22Rv1 (cell line): ENCODE measurements at regions not wholly inside any gene's neighbourhood (a gene's known extent, or its start where the extent isn't known, plus 50 kb on each side); places are given as distances from the start of the nearest gene placed in this dataset.

ENCODE experiments used
- H3K27ac ChIP-seq: fragments of 450-650 bp; 2 replicates; pipeline ENCODE4 v1.5.1; 2017
- ZFX ChIP-seq: fragments of 450-650 bp; IDR thresholded peaks from 2 replicates; pipeline ENCODE4 v1.6.1; 2017; ENCODE audit warnings: antibody characterized with exemption, borderline replicate concordance
- TF ChIP-seq, protein P1 (sequence below): fragments of 450-650 bp; IDR thresholded peaks from 2 replicates; pipeline ENCODE4 v1.5.1; 2017; ENCODE audit warnings: mild to moderate bottlenecking

DNA sequence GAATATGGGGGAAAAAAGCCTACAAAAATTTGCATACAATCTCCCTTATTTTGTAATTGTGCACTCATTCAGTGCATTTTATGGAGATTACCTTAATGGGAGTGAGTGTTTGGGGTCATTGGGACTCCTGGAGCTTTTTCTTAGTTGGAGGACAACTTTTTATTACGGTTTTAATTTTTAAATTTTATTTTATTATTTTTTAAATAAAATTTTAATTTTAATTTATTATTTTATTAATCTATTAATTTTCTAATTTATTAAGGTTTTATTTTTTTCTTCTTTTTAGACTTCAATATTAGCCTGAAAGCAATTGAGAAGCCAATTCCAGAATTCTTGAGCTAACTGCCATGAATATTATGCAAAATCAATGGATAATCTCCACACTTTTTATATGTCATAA lies 355.0 kb downstream of the SOCS6 start:
- TF ChIP-seq ZFX: no peak
- TF ChIP-seq, protein P1, sequence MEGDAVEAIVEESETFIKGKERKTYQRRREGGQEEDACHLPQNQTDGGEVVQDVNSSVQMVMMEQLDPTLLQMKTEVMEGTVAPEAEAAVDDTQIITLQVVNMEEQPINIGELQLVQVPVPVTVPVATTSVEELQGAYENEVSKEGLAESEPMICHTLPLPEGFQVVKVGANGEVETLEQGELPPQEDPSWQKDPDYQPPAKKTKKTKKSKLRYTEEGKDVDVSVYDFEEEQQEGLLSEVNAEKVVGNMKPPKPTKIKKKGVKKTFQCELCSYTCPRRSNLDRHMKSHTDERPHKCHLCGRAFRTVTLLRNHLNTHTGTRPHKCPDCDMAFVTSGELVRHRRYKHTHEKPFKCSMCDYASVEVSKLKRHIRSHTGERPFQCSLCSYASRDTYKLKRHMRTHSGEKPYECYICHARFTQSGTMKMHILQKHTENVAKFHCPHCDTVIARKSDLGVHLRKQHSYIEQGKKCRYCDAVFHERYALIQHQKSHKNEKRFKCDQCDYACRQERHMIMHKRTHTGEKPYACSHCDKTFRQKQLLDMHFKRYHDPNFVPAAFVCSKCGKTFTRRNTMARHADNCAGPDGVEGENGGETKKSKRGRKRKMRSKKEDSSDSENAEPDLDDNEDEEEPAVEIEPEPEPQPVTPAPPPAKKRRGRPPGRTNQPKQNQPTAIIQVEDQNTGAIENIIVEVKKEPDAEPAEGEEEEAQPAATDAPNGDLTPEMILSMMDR: no peak

GRCh38 chr18:70641156-70641775 lies 352.4 kb downstream of the SOCS6 start:
- TF ChIP-seq, protein P1: no peak
- no peak for TF ChIP-seq ZFX
- no peak overlapping the region for H3K27ac ChIP-seq

More for the DNA sequence above, 355.0 kb downstream of the SOCS6 start:
- H3K27ac ChIP-seq: no peak overlapping the region

DNA sequence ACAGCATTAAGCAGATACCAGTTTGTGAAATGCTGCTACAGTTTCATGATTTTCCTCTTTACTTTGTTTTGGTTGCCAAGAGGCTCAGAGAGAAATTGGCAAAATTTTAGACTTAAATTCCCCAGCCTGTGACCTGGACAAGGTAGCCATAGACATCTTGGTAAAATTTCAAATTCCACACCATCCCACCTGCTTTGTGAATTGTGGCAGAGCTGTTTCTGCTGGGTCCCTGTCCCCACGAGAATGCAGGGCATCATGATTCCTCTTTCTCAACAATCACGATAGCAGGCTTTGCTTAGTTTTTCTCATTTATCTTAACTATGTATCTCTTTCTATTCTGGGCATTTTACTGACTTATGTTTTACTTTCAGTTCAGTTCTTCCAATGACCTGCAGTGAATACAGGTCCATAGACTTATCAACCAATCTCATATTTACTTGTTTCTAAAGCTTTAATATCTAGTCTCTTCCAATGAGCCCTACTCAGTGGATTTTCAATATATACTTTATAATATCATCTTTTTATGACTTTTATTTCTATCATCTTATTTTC lies 351.6 kb downstream of the SOCS6 start:
- no peak for TF ChIP-seq ZFX
- TF ChIP-seq, protein P1: no peak
- no peak overlapping the region for H3K27ac ChIP-seq

GRCh38 chr18:70636991-70637390 lies 348.1 kb downstream of the SOCS6 start:
- H3K27ac ChIP-seq: no peak overlapping the region
- TF ChIP-seq, protein P1: no peak
- no peak for TF ChIP-seq ZFX

GRCh38 chr18:70634576-70635147 lies 345.8 kb downstream of the SOCS6 start:
- TF ChIP-seq ZFX: no peak
- TF ChIP-seq, protein P1: no peak

GRCh38 chr18:70627182-70627802 lies 338.4 kb downstream of the SOCS6 start:
- TF ChIP-seq, protein P1: no peak
- no peak for TF ChIP-seq ZFX

More at GRCh38 chr18:70634576-70635147, 345.8 kb downstream of the SOCS6 start:
- H3K27ac ChIP-seq: no peak overlapping the region

More at GRCh38 chr18:70627182-70627802, 338.4 kb downstream of the SOCS6 start:
- no peak overlapping the region for H3K27ac ChIP-seq
